GM18520 (cell line): ENCODE measurements at regions not wholly inside any gene's neighbourhood (a gene's known extent, or its start where the extent isn't known, plus 50 kb on each side); places are given as distances from the start of the nearest gene placed in this dataset.
A peak's percentile ranks its signal among the peaks of the same experiment; 100 is the strongest.
"Not testable (repeated sequence)": the region's sequence is repeated elsewhere in the genome, so short reads cannot be mapped to it uniquely, and the experiment has no call there.

Experiments
- ATAC-seq: cut with Tn5 transposase; IDR thresholded peaks from one replicate; pipeline ENCODE4 v1.9.1; 2021; ENCODE audit not compliant: unreplicated experiment

- no peak for ATAC-seq
Observed at GRCh38 chr10:64007157-64007556, 486.0 kb downstream of the REEP3 start.

DNA sequence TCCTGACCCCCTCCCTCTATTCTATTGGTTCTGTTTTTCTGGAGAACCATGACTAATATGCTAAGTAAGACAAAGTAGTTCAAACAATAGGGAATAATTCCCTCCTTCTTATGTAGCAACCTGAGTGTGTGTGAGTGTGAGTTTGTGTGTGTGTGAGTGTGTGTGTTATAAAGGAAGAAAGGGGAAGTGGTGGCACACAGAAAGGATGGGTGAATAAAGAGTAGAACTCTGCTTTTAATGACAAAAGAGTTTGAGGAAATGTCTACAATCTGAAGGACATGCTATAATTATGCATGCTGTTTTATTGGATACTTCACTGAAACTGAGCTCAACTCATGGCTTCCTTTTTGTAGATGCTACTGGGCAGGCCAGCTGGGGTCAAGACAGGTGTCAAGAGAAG, 489.5 kb downstream of the REEP3 start:
- ATAC-seq: no peak

GRCh38 chr10:64011912-64012714, 490.9 kb downstream of the REEP3 start:
- ATAC-seq: no peak

DNA sequence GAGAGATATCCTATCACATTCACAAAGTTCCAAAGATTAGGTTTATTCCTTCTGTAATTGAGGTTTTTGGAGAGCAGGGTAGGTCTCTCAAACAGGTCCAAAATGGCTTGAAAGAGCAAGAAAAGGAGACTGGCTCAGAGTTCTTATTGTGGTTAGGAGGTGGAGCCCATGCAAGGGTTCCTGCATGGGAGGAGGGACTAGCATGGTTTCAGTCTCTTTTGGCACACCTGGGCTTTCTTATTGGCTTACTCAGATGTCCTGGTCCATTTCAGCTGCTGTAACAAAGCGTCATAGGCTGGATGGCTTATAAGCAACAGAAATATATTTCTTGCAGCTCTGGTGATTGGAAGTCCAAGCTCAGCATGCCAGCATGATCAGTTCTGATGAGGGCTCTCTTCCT, 493.1 kb downstream of the REEP3 start:
- ATAC-seq: no peak

GRCh38 chr10:64023926-64024470, 502.8 kb downstream of the REEP3 start:
- ATAC-seq: no peak

GRCh38 chr10:64033711-64034110, 512.5 kb downstream of the REEP3 start:
- ATAC-seq: no peak

DNA sequence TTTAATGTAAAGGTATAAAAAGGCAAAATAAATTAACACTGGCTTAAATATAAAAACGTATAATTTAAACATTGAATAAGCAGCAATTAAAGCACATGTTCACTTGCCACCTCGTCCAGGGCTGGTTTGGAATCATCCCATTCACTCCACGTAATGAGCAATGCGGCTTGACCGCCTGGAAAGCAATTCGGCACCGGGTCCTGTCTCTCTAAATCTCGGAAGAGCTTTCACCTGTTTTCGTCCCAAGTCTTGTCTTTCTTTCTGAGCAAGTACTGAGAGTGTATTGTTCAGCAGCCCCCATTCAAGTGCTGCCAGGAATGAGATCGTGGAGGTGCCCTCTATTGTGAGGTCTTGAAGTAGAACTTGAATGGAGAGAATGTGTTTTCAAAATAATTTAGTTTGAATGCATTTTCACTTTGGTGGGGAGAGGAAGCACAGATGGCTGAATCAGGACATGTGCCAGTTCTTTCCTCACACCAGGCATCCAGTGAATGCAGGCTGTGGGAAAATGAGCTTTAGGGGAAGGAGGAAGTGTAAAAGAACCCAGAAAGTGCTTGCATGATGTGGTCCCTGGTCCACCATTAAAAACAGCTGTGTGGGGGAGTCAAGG, 515.2 kb downstream of the REEP3 start:
- no peak for ATAC-seq

DNA sequence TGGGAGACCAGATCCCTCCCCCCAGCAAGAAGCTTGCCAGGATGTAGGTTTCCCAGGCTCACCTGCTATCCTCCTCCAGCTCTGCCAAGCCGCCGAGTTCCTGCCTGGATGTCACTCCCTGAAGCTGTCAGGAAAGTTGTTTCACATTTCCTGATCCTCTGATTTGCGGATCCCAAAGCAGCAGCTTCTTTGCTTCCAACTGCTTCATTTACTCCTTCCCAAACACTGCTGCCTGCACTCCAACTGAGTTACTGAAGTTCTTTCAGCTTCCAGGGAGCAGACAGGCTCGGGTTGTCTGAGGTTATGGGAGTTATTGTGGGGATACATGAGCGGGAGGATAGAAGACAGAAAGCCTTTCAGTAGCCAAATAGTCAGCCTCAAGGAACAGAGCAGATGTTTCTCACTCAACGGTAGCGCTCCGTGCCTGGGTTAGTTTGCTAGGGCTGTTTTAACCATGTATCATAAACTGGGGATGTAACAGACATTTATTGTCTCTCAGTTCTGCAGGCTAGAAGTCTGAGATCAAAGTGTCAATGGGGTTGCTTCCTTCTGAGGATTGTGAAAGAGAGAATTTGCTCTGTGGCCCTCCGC, 516.0 kb downstream of the REEP3 start:
- ATAC-seq: no peak

DNA sequence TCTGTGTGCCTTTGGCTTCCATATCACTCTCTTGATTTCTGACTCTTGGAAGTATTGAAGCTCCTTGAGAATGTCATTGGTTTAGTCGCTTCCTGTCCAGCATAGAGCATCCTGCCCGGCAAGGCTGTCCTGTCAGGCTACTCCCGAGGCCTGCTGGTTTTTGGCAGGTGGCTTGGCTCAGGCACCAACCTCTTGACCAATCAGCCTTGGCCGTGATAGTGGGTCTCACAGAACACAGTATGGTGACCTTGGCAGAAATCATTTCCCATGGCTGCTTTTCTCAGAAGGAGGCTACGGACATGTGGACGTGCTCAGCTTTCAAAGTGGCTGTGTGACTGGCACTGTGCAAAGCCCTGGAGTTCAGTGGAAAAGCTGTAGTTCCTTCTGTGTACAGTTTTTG, 516.9 kb downstream of the REEP3 start:
- no peak for ATAC-seq

DNA sequence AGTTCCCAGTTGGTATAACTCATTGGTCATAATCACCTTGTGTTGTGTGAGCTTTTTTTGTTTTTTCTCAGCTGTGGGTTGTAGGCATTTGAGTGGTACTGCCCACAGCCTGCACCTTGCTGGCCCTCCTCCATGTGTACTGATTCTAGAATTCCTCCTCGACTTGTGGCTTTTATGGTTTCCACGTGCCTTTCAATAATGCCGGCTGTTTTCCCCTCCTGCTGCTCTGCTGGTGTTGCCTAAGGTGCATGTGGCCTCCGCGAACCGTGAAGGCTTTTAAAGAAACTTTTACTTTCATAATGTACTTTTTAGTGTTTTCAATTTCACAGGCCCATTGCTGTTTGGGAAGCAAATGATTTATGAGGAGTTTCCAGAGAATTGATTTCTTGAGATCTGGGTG, 518.0 kb downstream of the REEP3 start:
- no peak for ATAC-seq

GRCh38 chr10:64040781-64041180, 519.6 kb downstream of the REEP3 start:
- peak; percentile 5 for ATAC-seq

- peak; percentile 88 for ATAC-seq
Observed at GRCh38 chr10:64041185-64041988, 520.2 kb downstream of the REEP3 start.

- ATAC-seq: no peak
Observed at GRCh38 chr10:64041989-64042490, 520.8 kb downstream of the REEP3 start.

DNA sequence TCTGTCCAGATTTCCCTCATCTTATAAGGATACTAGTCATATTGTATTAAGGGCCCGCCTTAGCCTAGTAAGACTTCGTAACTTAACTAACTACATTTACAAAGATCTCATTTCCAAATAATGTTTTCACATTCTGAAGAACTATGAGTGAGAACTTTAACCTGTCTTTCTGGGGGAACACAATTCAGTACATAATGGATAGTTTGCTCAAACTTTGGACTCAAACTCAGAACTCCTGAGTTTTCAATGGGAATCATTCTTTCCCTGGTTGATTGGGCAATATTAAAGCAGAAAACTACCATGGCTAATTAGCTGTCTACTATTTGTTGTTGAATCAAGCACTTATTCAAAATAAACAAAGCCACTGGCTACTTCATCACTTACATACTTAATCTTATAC, 522.9 kb downstream of the REEP3 start:
- ATAC-seq: no peak

DNA sequence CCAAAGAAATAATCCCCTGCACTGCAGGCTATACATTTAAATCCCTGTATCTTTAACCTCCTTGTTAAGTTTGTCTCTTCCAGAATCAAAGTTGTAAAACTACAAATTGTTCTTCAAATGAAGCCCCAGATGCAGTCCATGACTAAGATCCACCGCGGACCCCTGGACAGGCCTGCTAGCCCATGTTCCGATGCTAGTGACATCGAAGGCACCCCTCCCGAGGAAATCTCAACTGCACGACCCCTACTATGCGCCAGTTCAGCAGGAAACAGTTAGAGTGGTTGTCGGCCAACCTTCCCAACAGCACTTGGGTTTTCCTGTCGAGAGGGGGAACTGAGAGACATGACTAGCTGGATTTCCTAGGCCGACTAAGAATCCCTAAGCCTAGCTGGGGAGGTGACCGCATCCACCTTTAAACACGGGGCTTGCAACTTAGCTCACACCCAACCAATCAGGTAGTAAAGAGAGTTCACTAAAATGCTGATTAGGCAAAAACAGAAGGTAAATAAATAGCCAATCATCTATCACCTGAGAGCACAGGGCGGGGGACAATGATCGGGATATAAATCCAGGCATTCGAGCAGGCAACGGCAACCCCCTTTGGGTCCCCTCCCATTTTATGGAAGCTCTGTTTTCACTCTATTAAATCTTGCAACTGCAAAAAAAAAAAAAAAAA, 523.9 kb downstream of the REEP3 start:
- ATAC-seq: not testable (repeated sequence)

GRCh38 chr10:64054392-64054791, 533.2 kb downstream of the REEP3 start:
- ATAC-seq: no peak

DNA sequence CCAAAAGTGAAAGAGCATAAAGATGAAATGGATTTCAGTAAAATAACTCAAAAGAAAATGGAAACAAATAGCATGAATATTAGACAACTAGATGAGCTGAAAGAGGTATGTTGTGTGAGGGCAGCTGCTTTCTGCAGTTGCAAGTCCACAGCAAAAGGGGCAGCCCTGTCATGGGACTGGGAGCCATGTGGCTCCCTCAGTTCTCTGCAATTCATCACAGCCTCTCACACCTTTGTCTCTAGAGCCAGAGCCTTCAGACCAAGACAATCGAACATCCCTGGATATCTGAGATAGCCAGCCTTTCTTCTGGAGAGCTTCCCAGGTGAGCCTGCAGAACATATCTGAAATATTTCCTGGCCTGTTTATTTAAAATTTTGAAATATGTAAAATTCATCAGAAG, 538.7 kb downstream of the REEP3 start:
- no peak for ATAC-seq

DNA sequence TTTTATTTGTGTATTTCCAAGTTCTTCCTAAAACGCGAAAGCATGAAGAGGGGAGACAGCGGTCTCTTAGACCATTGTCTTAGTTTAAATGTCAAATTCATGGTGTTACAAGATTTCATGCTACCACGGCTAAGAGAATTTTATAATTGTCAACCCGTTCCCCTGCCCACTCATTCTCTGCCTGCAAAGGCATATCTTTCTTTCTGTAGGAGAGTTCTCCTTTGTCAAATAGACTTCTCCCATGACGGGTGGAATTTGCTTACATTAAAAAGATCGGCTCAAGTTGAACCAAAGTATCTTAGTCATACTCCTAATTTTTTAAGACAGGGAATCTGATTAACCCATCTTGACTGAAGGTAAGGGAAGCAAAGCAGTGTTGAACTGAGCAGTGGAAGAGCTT, 539.2 kb downstream of the REEP3 start:
- no peak for ATAC-seq

GRCh38 chr10:64062793-64063192, 541.6 kb downstream of the REEP3 start:
- ATAC-seq: no peak

DNA sequence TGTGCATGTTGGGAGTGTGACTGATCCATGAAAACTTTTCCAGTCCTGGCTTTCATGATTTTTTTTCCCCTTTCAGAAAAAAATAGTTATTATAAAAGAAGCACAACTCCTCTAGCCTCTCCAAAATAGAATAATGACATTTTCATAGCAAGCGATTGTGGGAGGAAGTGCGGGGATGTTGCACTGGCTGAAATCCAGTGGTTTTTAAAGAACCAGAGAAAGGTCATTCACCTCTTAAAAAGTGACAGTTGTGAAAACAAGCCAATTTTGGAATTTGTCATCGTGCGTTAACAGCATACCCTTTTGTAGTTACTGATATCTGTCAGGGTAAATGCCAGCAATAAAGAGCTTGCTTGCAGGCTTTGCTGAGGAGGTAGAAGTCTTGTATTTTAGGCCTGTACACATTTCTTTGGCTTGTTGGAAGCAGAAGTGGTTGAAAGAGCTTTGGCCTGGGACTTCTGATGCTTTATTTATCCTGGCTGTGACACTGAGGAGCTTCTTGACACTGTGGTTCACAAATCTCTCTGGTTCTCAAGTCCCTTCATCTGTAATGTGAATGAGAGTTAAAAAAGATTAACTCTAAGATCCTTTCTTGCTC, 545.9 kb downstream of the REEP3 start:
- ATAC-seq: no peak
